ENCODE measurements at regions not wholly inside any gene's neighbourhood (a gene's known extent, or its start where the extent isn't known, plus 50 kb on each side); places are given as distances from the start of the nearest gene placed in this dataset.

- H3K27me3 ChIP-seq (replicated peaks; ENCODE audit: insufficient read depth) = no peaks in the 10 kb centered on the region
- 22 to 31% methylated on average over 2 of the region's 2 CpGs for WGBS, 2 experiments (ENCODE audit: low coverage in 1 of 2, low lambda C conversion rate in 2 of 2, missing lambda C conversion rate in 2 of 2)
- H3K79me2 ChIP-seq (ENCODE audit: insufficient read depth) = no peaks in the 10 kb centered on the region
- H3K4me2 ChIP-seq (ENCODE audit: unreplicated experiment) = no peak overlapping the region
- DNase-seq = no peak
- no peaks in the 10 kb centered on the region for H3F3A ChIP-seq (ENCODE audit: insufficient read depth)
- TF ChIP-seq EZH2phosphoT487 (IDR thresholded peaks at IDR 0.05; ENCODE audit: insufficient read depth, low read depth) = no peak
- TF ChIP-seq EZH2 (IDR thresholded peaks at IDR 0.05; ENCODE audit: insufficient read depth, poor library complexity, severe bottlenecking) = no peak
- H3K4me3 ChIP-seq = no peak overlapping the region
- no peaks in the 10 kb centered on the region for H4K20me1 ChIP-seq (ENCODE audit: insufficient read depth)
- no peak overlapping the region for H2AFZ ChIP-seq
- no peaks in the 10 kb centered on the region for H3K4me1 ChIP-seq (ENCODE audit: insufficient read depth)
- H3K9me2 ChIP-seq (ENCODE audit: insufficient read depth) = no peaks in the 10 kb centered on the region
- H3K36me3 ChIP-seq (ENCODE audit: low read depth) = no peaks in the 10 kb centered on the region
- in situ Hi-C loops (cut with MboI) = no loop called here
- no peak overlapping the region for H3K27ac ChIP-seq
- H3K9ac ChIP-seq = no peak overlapping the region
- H3K9me3 ChIP-seq (ENCODE audit: low read depth) = no peaks in the 10 kb centered on the region
These were observed 108.4 kb upstream of the SPATA16 start for GRCh38 chr3:173249457-173249856.

- in situ Hi-C loops (cut with MboI) = no loop called here
- no peaks in the 10 kb centered on the region for H3K36me3 ChIP-seq (ENCODE audit: low read depth)
- no peaks in the 10 kb centered on the region for H3K9me3 ChIP-seq (ENCODE audit: low read depth)
- no peak overlapping the region for H3K27ac ChIP-seq
- 25 to 27% methylated on average over 1 of the region's 1 CpG for WGBS, 2 experiments (ENCODE audit: low coverage in 1 of 2, low lambda C conversion rate in 2 of 2, missing lambda C conversion rate in 2 of 2)
- no peak overlapping the region for H3K9ac ChIP-seq
- TF ChIP-seq EZH2 (IDR thresholded peaks at IDR 0.05; ENCODE audit: insufficient read depth, poor library complexity, severe bottlenecking) (no peak), EZH2phosphoT487 (IDR thresholded peaks at IDR 0.05; ENCODE audit: insufficient read depth, low read depth) (no peak)
- H2AFZ ChIP-seq = no peak overlapping the region
- DNase-seq = no peak
- H3K4me3 ChIP-seq = no peak overlapping the region
- no peak overlapping the region for H3K4me2 ChIP-seq (ENCODE audit: unreplicated experiment)
- no peaks in the 10 kb centered on the region for H4K20me1 ChIP-seq (ENCODE audit: insufficient read depth)
- no peaks in the 10 kb centered on the region for H3K9me2 ChIP-seq (ENCODE audit: insufficient read depth)
- H3K79me2 ChIP-seq (ENCODE audit: insufficient read depth) = no peaks in the 10 kb centered on the region
- no peaks in the 10 kb centered on the region for H3K27me3 ChIP-seq (replicated peaks; ENCODE audit: insufficient read depth)
- no peaks in the 10 kb centered on the region for H3F3A ChIP-seq (ENCODE audit: insufficient read depth)
- H3K4me1 ChIP-seq (ENCODE audit: insufficient read depth) = no peaks in the 10 kb centered on the region
These were observed 100.7 kb upstream of the SPATA16 start for GRCh38 chr3:173241727-173242126.

GRCh38 chr3:173238091-173238490, 97.1 kb upstream of the SPATA16 start:
- Histone ChIP-seq H3K9me2 (ENCODE audit: insufficient read depth) (no peaks in the 10 kb centered on the region), H3K79me2 (ENCODE audit: insufficient read depth) (no peaks in the 10 kb centered on the region), H3K36me3 (ENCODE audit: low read depth) (no peaks in the 10 kb centered on the region), H2AFZ (no peak overlapping the region), H3K27me3 (replicated peaks; ENCODE audit: insufficient read depth) (no peaks in the 10 kb centered on the region), H3K4me1 (ENCODE audit: insufficient read depth) (no peaks in the 10 kb centered on the region), H4K20me1 (ENCODE audit: insufficient read depth) (no peaks in the 10 kb centered on the region), H3K9ac (no peak overlapping the region), H3K4me3 (no peak overlapping the region), H3K27ac (no peak overlapping the region), H3K9me3 (ENCODE audit: low read depth) (no peaks in the 10 kb centered on the region), H3K4me2 (ENCODE audit: unreplicated experiment) (no peak overlapping the region), H3F3A (ENCODE audit: insufficient read depth) (no peaks in the 10 kb centered on the region)
- in situ Hi-C loops (cut with MboI) = no loop called here
- 56 to 60% methylated on average over 3 of the region's 3 CpGs for WGBS, 2 experiments (ENCODE audit: low coverage in 1 of 2, low lambda C conversion rate in 2 of 2, missing lambda C conversion rate in 2 of 2)
- TF ChIP-seq EZH2 (IDR thresholded peaks at IDR 0.05; ENCODE audit: insufficient read depth, poor library complexity, severe bottlenecking) = no peak
- DNase-seq = no peak

- Histone ChIP-seq H3K9me2 (ENCODE audit: insufficient read depth) (no peaks in the 10 kb centered on the region), H3K9me3 (ENCODE audit: low read depth) (no peaks in the 10 kb centered on the region), H3K27me3 (replicated peaks; ENCODE audit: insufficient read depth) (no peaks in the 10 kb centered on the region), H4K20me1 (ENCODE audit: insufficient read depth) (no peaks in the 10 kb centered on the region), H3K36me3 (ENCODE audit: low read depth) (no peaks in the 10 kb centered on the region), H2AFZ (no peak overlapping the region), H3K4me3 (no peak overlapping the region), H3K4me2 (ENCODE audit: unreplicated experiment) (no peak overlapping the region), H3K27ac (no peak overlapping the region), H3K79me2 (ENCODE audit: insufficient read depth) (no peaks in the 10 kb centered on the region), H3F3A (ENCODE audit: insufficient read depth) (no peaks in the 10 kb centered on the region), H3K9ac (no peak overlapping the region), H3K4me1 (ENCODE audit: insufficient read depth) (no peaks in the 10 kb centered on the region)
- in situ Hi-C loops (cut with MboI) = no loop called here
- 12 to 22% methylated on average over 3 of the region's 3 CpGs for WGBS, 2 experiments (ENCODE audit: low coverage in 1 of 2, low lambda C conversion rate in 2 of 2, missing lambda C conversion rate in 2 of 2)
- TF ChIP-seq EZH2phosphoT487 (IDR thresholded peaks at IDR 0.05; ENCODE audit: insufficient read depth, low read depth) (no peak), EZH2 (IDR thresholded peaks at IDR 0.05; ENCODE audit: insufficient read depth, poor library complexity, severe bottlenecking) (no peak)
- DNase-seq = no peak
These were observed 84.3 kb upstream of the SPATA16 start for GRCh38 chr3:173225351-173225750.

- no peaks in the 10 kb centered on the region for H3K79me2 ChIP-seq (ENCODE audit: insufficient read depth)
- no peak overlapping the region for H3K27ac ChIP-seq
- no peaks in the 10 kb centered on the region for H4K20me1 ChIP-seq (ENCODE audit: insufficient read depth)
- H3K4me1 ChIP-seq (ENCODE audit: insufficient read depth) = no peaks in the 10 kb centered on the region
- no peaks in the 10 kb centered on the region for H3K36me3 ChIP-seq (ENCODE audit: low read depth)
- in situ Hi-C loops (cut with MboI) = no loop called here
- 4 to 5% methylated on average over 1 of the region's 1 CpG for WGBS, 2 experiments (ENCODE audit: low coverage in 1 of 2, low lambda C conversion rate in 2 of 2, missing lambda C conversion rate in 2 of 2)
- no peaks in the 10 kb centered on the region for H3K9me2 ChIP-seq (ENCODE audit: insufficient read depth)
- no peak overlapping the region for H3K9ac ChIP-seq
- no peak overlapping the region for H3K4me2 ChIP-seq (ENCODE audit: unreplicated experiment)
- H3K4me3 ChIP-seq = no peak overlapping the region
- no peaks in the 10 kb centered on the region for H3F3A ChIP-seq (ENCODE audit: insufficient read depth)
- no peak overlapping the region for H2AFZ ChIP-seq
- TF ChIP-seq EZH2 (IDR thresholded peaks at IDR 0.05; ENCODE audit: insufficient read depth, poor library complexity, severe bottlenecking) (no peak), EZH2phosphoT487 (IDR thresholded peaks at IDR 0.05; ENCODE audit: insufficient read depth, low read depth) (no peak)
- H3K9me3 ChIP-seq (ENCODE audit: low read depth) = no peaks in the 10 kb centered on the region
- H3K27me3 ChIP-seq (replicated peaks; ENCODE audit: insufficient read depth) = no peaks in the 10 kb centered on the region; the same call in 1 of the 2 replicates
- peak; percentile 43 for DNase-seq
These were observed 80.0 kb upstream of the SPATA16 start for GRCh38 chr3:173221010-173221409.
